Caco-2 (cell line): ENCODE measurements at regions not wholly inside any gene's neighbourhood (a gene's known extent, or its start where the extent isn't known, plus 50 kb on each side); places are given as distances from the start of the nearest gene placed in this dataset.
A peak's percentile ranks its signal among the peaks of the same experiment; 100 is the strongest.

ENCODE experiments used
- BruUV-seq: library from RNA; stranded (reverse); fragments of 400-500 nt; replicated peaks from 2 replicates; lab custom pipeline; 2021; lab: Mats Ljungman, UMichigan
- CTCF ChIA-PET: fragments of 300-600 bp; sonication (Branson Sonifier 250); formaldehyde crosslinking; loops from one replicate; lab custom pipeline; 2022; ENCODE audit warnings: antibody characterized with exemption; lab: Charles Lee
- POLR2A ChIA-PET: fragments of 300-600 bp; sonication (Branson Sonifier 250); formaldehyde crosslinking; loops from one replicate; lab custom pipeline; 2022; ENCODE audit warnings: antibody characterized with exemption; lab: Charles Lee
- DNase-seq, 2 experiments: peaks; one replicate each; pipeline versions ENCODE4 v3.0.0 to v3.0.0-alpha.2; 2020 to 2022
- H3K27me3 ChIP-seq: replicated peaks from 2 replicates; pipeline ENCODE4 v1.6.0; 2011; ENCODE audit warnings: low read length; ENCODE audit not compliant: control insufficient read depth, insufficient read depth
- H3K36me3 ChIP-seq: 2 replicates; pipeline ENCODE4 v1.5.1; 2011; ENCODE audit warnings: low read length; ENCODE audit not compliant: control insufficient read depth, insufficient read depth
- H3K4me1 ChIP-seq: fragments of 250-450 bp; sonication (Bioruptor Pico); 2 replicates; pipeline ENCODE4 v1.5.1; 2020; ENCODE audit warnings: mild to moderate bottlenecking
- H3K4me3 ChIP-seq: 2 replicates; pipeline ENCODE4 v1.5.1; 2011; ENCODE audit warnings: low read depth, mild to moderate bottlenecking, control low read depth, low read length
- H3K9me3 ChIP-seq: fragments of 250-450 bp; sonication (Bioruptor Pico); 2 replicates; pipeline ENCODE4 v1.5.1; 2020; ENCODE audit warnings: mild to moderate bottlenecking, moderate library complexity
- H3K27ac Mint-ChIP-seq: one replicate; pipeline ENCODE4 v1.8.0; 2022; ENCODE audit warnings: mixed read lengths; ENCODE audit not compliant: unreplicated experiment
- H3K27me3 Mint-ChIP-seq: one replicate; pipeline ENCODE4 v1.8.0; 2022; ENCODE audit warnings: mixed read lengths; ENCODE audit not compliant: insufficient read depth, unreplicated experiment
- H3K36me3 Mint-ChIP-seq: one replicate; pipeline ENCODE4 v1.8.0; 2022; ENCODE audit warnings: mild to moderate bottlenecking, mixed read lengths; ENCODE audit not compliant: insufficient read depth, unreplicated experiment
- H3K4me1 Mint-ChIP-seq: one replicate; pipeline ENCODE4 v1.8.0; 2022; ENCODE audit warnings: low read depth, mixed read lengths; ENCODE audit not compliant: unreplicated experiment
- H3K4me3 Mint-ChIP-seq: one replicate; pipeline ENCODE4 v1.8.0; 2022; ENCODE audit warnings: mild to moderate bottlenecking, moderate library complexity, mixed read lengths; ENCODE audit not compliant: unreplicated experiment
- H3K9me3 Mint-ChIP-seq: one replicate; pipeline ENCODE4 v1.8.0; 2022; ENCODE audit warnings: mixed read lengths; ENCODE audit not compliant: unreplicated experiment
- intact Hi-C: fragments of 100-400 bp; cut with micrococcal nuclease; formaldehyde crosslinking; loops from one replicate; pipeline ENCODE4 v1.10.0; 2022; ENCODE audit not compliant: unreplicated experiment
- TF ChIP-seq, protein P1 (sequence below), 2 experiments: fragments of 200-600 bp in 1 of 2; IDR thresholded peaks; 1 replicate in 1 of 2; 2 replicates in 1 of 2; pipeline versions ENCODE4 v1.5.1 to v1.8.0; 2011 to 2022; ENCODE audit warnings: antibody characterized with exemption in 1 of 2, control low read depth in 1 of 2, inconsistent platforms in 1 of 2, low read depth in 1 of 2, low read length in 1 of 2, mild to moderate bottlenecking in 1 of 2, moderate library complexity in 1 of 2; ENCODE audit not compliant: insufficient read depth in 1 of 2, severe bottlenecking in 1 of 2, unreplicated experiment in 1 of 2

DNA sequence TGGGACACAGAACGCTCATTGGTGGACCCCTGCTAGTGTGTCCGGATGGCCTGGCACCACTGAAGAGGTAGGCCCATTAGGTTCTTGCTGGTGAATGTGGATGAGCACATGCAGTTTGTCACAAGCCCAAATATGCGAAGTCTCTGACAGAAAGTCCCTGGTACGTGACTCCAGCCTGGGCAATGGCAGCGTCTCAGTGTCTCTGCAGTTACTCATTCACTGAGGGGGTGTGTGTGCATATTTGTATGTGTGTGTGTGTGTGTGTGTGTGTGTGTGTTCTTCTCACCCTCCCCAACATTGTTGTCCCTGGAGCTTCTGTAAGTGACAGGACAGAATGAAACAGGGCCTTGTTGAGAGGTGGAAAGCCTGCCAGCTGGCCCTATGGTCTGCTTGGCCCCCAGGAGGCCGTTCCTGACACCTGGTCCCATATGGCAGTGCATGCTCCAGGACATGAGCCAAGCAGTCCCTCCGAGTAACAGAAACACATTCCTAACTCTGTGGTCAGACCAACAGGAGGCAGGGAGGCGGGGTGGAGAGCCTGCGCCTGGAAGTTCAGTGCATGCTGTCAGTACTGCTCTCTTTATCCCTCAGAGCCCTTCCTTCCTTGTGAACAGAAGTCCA lies 169.9 kb downstream of the SLC28A3 start:
- TF ChIP-seq, protein P1, sequence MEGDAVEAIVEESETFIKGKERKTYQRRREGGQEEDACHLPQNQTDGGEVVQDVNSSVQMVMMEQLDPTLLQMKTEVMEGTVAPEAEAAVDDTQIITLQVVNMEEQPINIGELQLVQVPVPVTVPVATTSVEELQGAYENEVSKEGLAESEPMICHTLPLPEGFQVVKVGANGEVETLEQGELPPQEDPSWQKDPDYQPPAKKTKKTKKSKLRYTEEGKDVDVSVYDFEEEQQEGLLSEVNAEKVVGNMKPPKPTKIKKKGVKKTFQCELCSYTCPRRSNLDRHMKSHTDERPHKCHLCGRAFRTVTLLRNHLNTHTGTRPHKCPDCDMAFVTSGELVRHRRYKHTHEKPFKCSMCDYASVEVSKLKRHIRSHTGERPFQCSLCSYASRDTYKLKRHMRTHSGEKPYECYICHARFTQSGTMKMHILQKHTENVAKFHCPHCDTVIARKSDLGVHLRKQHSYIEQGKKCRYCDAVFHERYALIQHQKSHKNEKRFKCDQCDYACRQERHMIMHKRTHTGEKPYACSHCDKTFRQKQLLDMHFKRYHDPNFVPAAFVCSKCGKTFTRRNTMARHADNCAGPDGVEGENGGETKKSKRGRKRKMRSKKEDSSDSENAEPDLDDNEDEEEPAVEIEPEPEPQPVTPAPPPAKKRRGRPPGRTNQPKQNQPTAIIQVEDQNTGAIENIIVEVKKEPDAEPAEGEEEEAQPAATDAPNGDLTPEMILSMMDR (IDR thresholded peaks at IDR 0.05; ENCODE audit: insufficient read depth in 1 of 2, low read depth in 1 of 2, low read length in 1 of 2, severe bottlenecking in 1 of 2, unreplicated experiment in 1 of 2), result no peak
- no peak overlapping the region for H3K4me3 ChIP-seq
- H3K36me3 ChIP-seq, result no peaks in the 10 kb centered on the region
- POLR2A ChIA-PET, result no interaction called here
- no TSS peak for BruUV-seq
- H3K4me1 ChIP-seq, result no peaks in the 10 kb centered on the region
- no peak overlapping the region for H3K4me3 Mint-ChIP-seq
- peaks cover 6% of the 10 kb centered on the region for H3K27me3 Mint-ChIP-seq
- H3K27me3 ChIP-seq, result no peaks in the 10 kb centered on the region
- H3K9me3 ChIP-seq, result no peaks in the 10 kb centered on the region
- no peaks in the 10 kb centered on the region for H3K36me3 Mint-ChIP-seq
- H3K27ac Mint-ChIP-seq, result no peak overlapping the region
- H3K4me1 Mint-ChIP-seq, result no peaks in the 10 kb centered on the region
- CTCF ChIA-PET, result no interaction called here
- intact Hi-C loops, result no loop called here
- no peaks in the 10 kb centered on the region for H3K9me3 Mint-ChIP-seq
- DNase-seq, result peak in 1 of 2 experiments; percentile 22

DNA sequence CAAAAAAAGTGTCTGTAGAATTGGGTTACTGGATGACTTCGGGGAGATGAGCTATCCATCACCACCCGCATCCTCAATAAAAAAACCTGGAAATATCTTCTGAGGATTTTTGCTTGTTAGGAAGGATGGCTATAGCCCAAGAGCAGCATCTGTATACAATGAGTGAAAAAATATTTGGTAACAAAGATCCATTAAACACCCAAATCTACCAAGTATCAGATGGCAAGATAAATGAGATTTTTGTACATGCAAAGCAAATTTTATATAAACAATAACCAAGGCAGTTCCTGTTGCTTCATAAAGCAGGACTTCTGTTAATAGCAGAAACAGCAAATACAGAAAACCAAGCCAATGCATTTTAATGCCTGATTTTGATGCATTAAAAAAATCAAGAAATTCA lies 166.6 kb downstream of the SLC28A3 start:
- no TSS peak for BruUV-seq
- no peaks in the 10 kb centered on the region for H3K27me3 ChIP-seq
- DNase-seq, result no peak
- no peak overlapping the region for H3K4me3 ChIP-seq
- peaks cover 3% of the 10 kb centered on the region for H3K27me3 Mint-ChIP-seq
- no peaks in the 10 kb centered on the region for H3K4me1 ChIP-seq
- intact Hi-C loops, result loop anchor here (1.0 kb wide), 1 partner anchor 236 kb away; no protein-coding TSS in a partner anchor
- no peaks in the 10 kb centered on the region for H3K36me3 Mint-ChIP-seq
- TF ChIP-seq, protein P1 (IDR thresholded peaks at IDR 0.05; ENCODE audit: insufficient read depth in 1 of 2, low read depth in 1 of 2, low read length in 1 of 2, severe bottlenecking in 1 of 2, unreplicated experiment in 1 of 2), result no peak
- no peak overlapping the region for H3K4me3 Mint-ChIP-seq
- ChIA-PET CTCF (no interaction called here), POLR2A (no interaction called here)
- no peak overlapping the region for H3K27ac Mint-ChIP-seq
- H3K36me3 ChIP-seq, result no peaks in the 10 kb centered on the region
- H3K4me1 Mint-ChIP-seq, result no peaks in the 10 kb centered on the region
- no peaks in the 10 kb centered on the region for H3K9me3 Mint-ChIP-seq
- no peaks in the 10 kb centered on the region for H3K9me3 ChIP-seq

DNA sequence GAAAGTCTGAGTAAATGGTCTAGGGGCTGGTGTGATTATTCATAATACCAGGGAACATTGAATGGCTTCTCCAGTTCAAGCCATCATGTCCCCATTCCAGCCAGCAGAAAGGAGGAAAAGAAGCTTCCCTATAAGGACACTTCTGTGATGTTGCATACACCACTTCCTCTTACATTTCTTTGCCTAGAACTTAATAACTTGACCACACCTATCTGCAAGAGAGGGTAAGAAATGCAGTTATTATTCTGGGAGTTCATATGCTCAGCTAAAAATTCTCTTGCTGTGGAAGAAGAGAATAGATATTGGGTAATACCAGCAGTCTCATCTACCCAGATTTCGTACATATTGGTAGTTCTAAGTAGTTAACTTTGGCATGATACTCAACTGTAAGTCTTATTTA lies 166.1 kb downstream of the SLC28A3 start:
- no peaks in the 10 kb centered on the region for H3K27me3 ChIP-seq
- Mint-ChIP-seq H3K4me3 (no peak overlapping the region), H3K27me3 (peaks cover 3% of the 10 kb centered on the region), H3K9me3 (no peaks in the 10 kb centered on the region), H3K36me3 (no peaks in the 10 kb centered on the region), H3K27ac (no peak overlapping the region), H3K4me1 (no peaks in the 10 kb centered on the region)
- DNase-seq, result no peak
- CTCF ChIA-PET, result no interaction called here
- intact Hi-C loops, result no loop called here
- POLR2A ChIA-PET, result no interaction called here
- H3K4me3 ChIP-seq, result no peak overlapping the region
- no peaks in the 10 kb centered on the region for H3K9me3 ChIP-seq
- no peaks in the 10 kb centered on the region for H3K4me1 ChIP-seq
- TF ChIP-seq, protein P1 (IDR thresholded peaks at IDR 0.05; ENCODE audit: insufficient read depth in 1 of 2, low read depth in 1 of 2, low read length in 1 of 2, severe bottlenecking in 1 of 2, unreplicated experiment in 1 of 2), result no peak
- no TSS peak for BruUV-seq
- H3K36me3 ChIP-seq, result no peaks in the 10 kb centered on the region
